IMR-90 (cell line): ENCODE measurements at regions not wholly inside any gene's neighbourhood (a gene's known extent, or its start where the extent isn't known, plus 50 kb on each side); places are given as distances from the start of the nearest gene placed in this dataset.

ENCODE experiments used
- ATAC-seq: fragments of 200-7000 bp; cut with Tn5 transposase; 2 replicates; pipeline ENCODE4 v1.9.1; 2020; ENCODE audit warnings: low read depth, mild to moderate bottlenecking, moderate library complexity
- BruUV-seq: library from RNA; stranded (reverse); fragments of 400-500 nt; replicated peaks from 2 replicates; lab custom pipeline; 2021; lab: Mats Ljungman, UMichigan
- CTCF ChIA-PET: fragments of 300-600 bp; formaldehyde crosslinking; extraction: SDS; loops from one replicate; lab custom pipeline; 2021; ENCODE audit warnings: antibody characterized with exemption; lab: Yijun Ruan, JAX
- POLR2A ChIA-PET: fragments of 300-600 bp; sonication (Branson Sonifier 250); formaldehyde crosslinking; loops from one replicate; lab custom pipeline; 2022; ENCODE audit warnings: antibody characterized with exemption; ENCODE audit not compliant: unreplicated experiment; lab: Charles Lee
- DNase-seq: peaks from one replicate; pipeline ENCODE4 v3.0.0; 2013
- H2AFZ ChIP-seq: replicated peaks from 2 replicates; pipeline ENCODE3; 2013; ENCODE audit warnings: low read length, mild to moderate bottlenecking; ENCODE audit not compliant: poor library complexity
- H2AK5ac ChIP-seq: 2 replicates; pipeline ENCODE4 v1.6.1; 2013; ENCODE audit warnings: low read depth, low read length, inconsistent platforms
- H2AK9ac ChIP-seq: replicated peaks from 2 replicates; pipeline ENCODE3; 2013; ENCODE audit warnings: mild to moderate bottlenecking, low read depth, low read length, moderate library complexity; ENCODE audit not compliant: poor library complexity
- H2BK120ac ChIP-seq: 2 replicates; pipeline ENCODE4 v1.6.1; 2013; ENCODE audit warnings: low read depth, low read length, inconsistent platforms
- H2BK15ac ChIP-seq: 3 replicates; pipeline ENCODE4 v1.6.1; 2013; ENCODE audit warnings: low read depth, low read length, inconsistent platforms
- H2BK20ac ChIP-seq: 2 replicates; pipeline ENCODE4 v1.6.1; 2013; ENCODE audit warnings: low read depth, mild to moderate bottlenecking, inconsistent platforms, low read length, moderate library complexity
- H2BK5ac ChIP-seq: 2 replicates; pipeline ENCODE4 v1.6.1; 2013; ENCODE audit warnings: mild to moderate bottlenecking, low read depth, low read length, inconsistent platforms; ENCODE audit not compliant: poor library complexity, severe bottlenecking
- H3K14ac ChIP-seq: replicated peaks from 2 replicates; pipeline ENCODE4 v1.6.1; 2013; ENCODE audit warnings: low read depth, low read length, inconsistent platforms
- H3K18ac ChIP-seq: 2 replicates; pipeline ENCODE4 v1.6.1; 2013; ENCODE audit warnings: low read depth, low read length, control low read depth
- H3K23ac ChIP-seq: 2 replicates; pipeline ENCODE4 v1.6.1; 2013; ENCODE audit warnings: low read depth, low read length, inconsistent platforms
- H3K27ac ChIP-seq: 2 replicates; pipeline ENCODE4 v1.5.1; 2013; ENCODE audit warnings: mild to moderate bottlenecking, control low read depth, low read length; ENCODE audit not compliant: insufficient read depth
- H3K27me3 ChIP-seq: 2 replicates; pipeline ENCODE4 v1.6.1; 2013; ENCODE audit warnings: low read length; ENCODE audit not compliant: control insufficient read depth, insufficient read depth
- H3K36me3 ChIP-seq: 2 replicates; pipeline ENCODE4 v1.6.1; 2013; ENCODE audit warnings: low read length, mixed read lengths; ENCODE audit not compliant: control insufficient read depth, insufficient read depth
- H3K4ac ChIP-seq: 2 replicates; pipeline ENCODE4 v1.6.1; 2013; ENCODE audit warnings: low read depth, low read length, inconsistent platforms
- H3K4me1 ChIP-seq: 2 replicates; pipeline ENCODE4 v1.6.1; 2013; ENCODE audit warnings: low read length, mixed read lengths; ENCODE audit not compliant: control insufficient read depth, insufficient read depth
- H3K4me2 ChIP-seq: 2 replicates; pipeline ENCODE4 v1.6.1; 2013; ENCODE audit warnings: low read depth, mild to moderate bottlenecking, control low read depth, low read length, moderate library complexity
- H3K4me3 ChIP-seq: 2 replicates; pipeline ENCODE4 v1.5.1; 2013; ENCODE audit warnings: low read depth, mild to moderate bottlenecking, control low read depth, low read length, moderate library complexity; ENCODE audit not compliant: insufficient read depth
- H3K56ac ChIP-seq: 2 replicates; pipeline ENCODE4 v1.6.1; 2013; ENCODE audit warnings: low read length, inconsistent platforms; ENCODE audit not compliant: insufficient read depth; ENCODE audit errors: extremely low read depth
- H3K79me1 ChIP-seq, 2 experiments: 2 replicates each; pipeline ENCODE4 v1.6.1; 2013; ENCODE audit warnings: low read length in 2 of 2, inconsistent platforms in 1 of 2, low read depth in 1 of 2
- H3K9ac ChIP-seq: 2 replicates; pipeline ENCODE4 v1.6.1; 2013; ENCODE audit warnings: low read depth, low read length, control low read depth
- H3K9me1 ChIP-seq: 2 replicates; pipeline ENCODE4 v1.6.1; 2013; ENCODE audit warnings: low read length, inconsistent platforms; ENCODE audit not compliant: insufficient read depth
- H3K9me3 ChIP-seq: 2 replicates; pipeline ENCODE4 v1.6.1; 2013; ENCODE audit warnings: low read length; ENCODE audit not compliant: control insufficient read depth, insufficient read depth
- H4K20me1 ChIP-seq: 2 replicates; pipeline ENCODE4 v1.6.1; 2013; ENCODE audit warnings: low read length, inconsistent platforms; ENCODE audit not compliant: insufficient read depth
- H4K5ac ChIP-seq: 2 replicates; pipeline ENCODE4 v1.6.1; 2013; ENCODE audit warnings: mild to moderate bottlenecking, low read depth, low read length, control low read depth
- H4K8ac ChIP-seq, 2 experiments: 2 replicates each; pipeline ENCODE4 v1.6.1; 2013; ENCODE audit warnings: low read depth in 2 of 2, low read length in 2 of 2, control low read depth in 1 of 2, inconsistent platforms in 1 of 2
- H4K91ac ChIP-seq: 2 replicates; pipeline ENCODE4 v1.6.1; 2013; ENCODE audit warnings: low read depth, low read length, inconsistent platforms; ENCODE audit not compliant: insufficient read depth
- BHLHE40 ChIP-seq: fragments of 150-350 bp; IDR thresholded peaks from 2 replicates; pipeline ENCODE4 v1.6.1; 2016; ENCODE audit warnings: mild to moderate bottlenecking, low read depth, low read length
- CEBPB ChIP-seq: IDR thresholded peaks from 2 replicates; pipeline ENCODE4 v1.6.1; 2012; ENCODE audit warnings: low read depth, low read length, improper control_type of control experiment
- CHD1 ChIP-seq: IDR thresholded peaks from 2 replicates; pipeline ENCODE4 v1.6.1; 2012; ENCODE audit warnings: low read depth, low read length, improper control_type of control experiment
- CTCF ChIP-seq: conservative IDR thresholded peaks from 2 replicates; pipeline ENCODE4 v1.5.1; 2012; ENCODE audit warnings: mild to moderate bottlenecking, low read depth, low read length, improper control_type of control experiment
- ELK1 ChIP-seq: fragments of 150-350 bp; IDR thresholded peaks from 2 replicates; pipeline ENCODE4 v1.6.1; 2016; ENCODE audit warnings: low read depth, mild to moderate bottlenecking, low read length, moderate library complexity, borderline replicate concordance
- FOS ChIP-seq: fragments of 150-350 bp; IDR thresholded peaks from 2 replicates; pipeline ENCODE4 v1.6.1; 2016; ENCODE audit warnings: low read depth, low read length
- MAFK ChIP-seq: IDR thresholded peaks from 2 replicates; pipeline ENCODE4 v1.6.1; 2012; ENCODE audit warnings: low read depth, low read length, improper control_type of control experiment
- MAZ ChIP-seq: IDR thresholded peaks from 2 replicates; pipeline ENCODE4 v1.6.1; 2012; ENCODE audit warnings: low read depth, mild to moderate bottlenecking, low read length, improper control_type of control experiment, moderate library complexity, borderline replicate concordance
- MXI1 ChIP-seq: IDR thresholded peaks from 2 replicates; pipeline ENCODE4 v1.6.1; 2012; ENCODE audit warnings: low read depth, mild to moderate bottlenecking, low read length, moderate library complexity, borderline replicate concordance
- NFE2L2 ChIP-seq: fragments of 150-350 bp; IDR thresholded peaks from 2 replicates; pipeline ENCODE4 v1.6.1; 2016; ENCODE audit warnings: low read depth, mild to moderate bottlenecking, low read length
- POLR2A ChIP-seq: IDR thresholded peaks from 2 replicates; pipeline ENCODE4 v1.6.1; 2012; ENCODE audit warnings: mild to moderate bottlenecking, low read depth, low read length
- RAD21 ChIP-seq: IDR thresholded peaks from 2 replicates; pipeline ENCODE4 v1.6.1; 2012; ENCODE audit warnings: low read length, improper control_type of control experiment
- RCOR1 ChIP-seq: IDR thresholded peaks from 2 replicates; pipeline ENCODE4 v1.6.1; 2012; ENCODE audit warnings: mild to moderate bottlenecking, low read length, improper control_type of control experiment; ENCODE audit not compliant: insufficient replicate concordance
- RFX5 ChIP-seq: IDR thresholded peaks from 2 replicates; pipeline ENCODE4 v1.8.0; 2012; ENCODE audit warnings: low read depth, mild to moderate bottlenecking, low read length, moderate library complexity
- SMC3 ChIP-seq: fragments of 150-350 bp; IDR thresholded peaks from 2 replicates; pipeline ENCODE4 v1.6.1; 2016; ENCODE audit warnings: low read depth, mild to moderate bottlenecking, antibody characterized with exemption, low read length, moderate library complexity
- USF2 ChIP-seq: fragments of 150-350 bp; IDR thresholded peaks from 2 replicates; pipeline ENCODE4 v1.6.1; 2017; ENCODE audit warnings: mild to moderate bottlenecking, antibody characterized with exemption, low read length, low read depth
- WGBS, 2 experiments: methylation state at CpG; one replicate each; pipeline versions ENCODE4 v1.1.5 to v1.1.7; 2013; ENCODE audit warnings: missing lambda C conversion rate in 2 of 2; ENCODE audit not compliant: insufficient read length in 1 of 2; ENCODE audit errors: extremely low coverage in 2 of 2; 5-methylcytosine and 5-hydroxymethylcytosine counted together
- dilution Hi-C: fragments of 300-500 bp; cut with HindIII; formaldehyde crosslinking; loops from one replicate; pipeline ENCODE4 v1.14.3; 2018; ENCODE audit warnings: low sequenced_read_pairs; ENCODE audit not compliant: unreplicated experiment
- in situ Hi-C: fragments of 300-500 bp; cut with MboI; formaldehyde crosslinking; loops from 3 replicates; pipeline ENCODE4 v1.14.3; 2019; ENCODE audit warnings: low sequenced_read_pairs, inconsistent platforms, mixed read lengths
- intact Hi-C: fragments of 100-400 bp; cut with micrococcal nuclease; formaldehyde crosslinking; loops from 2 replicates; pipeline ENCODE4 v1.10.0; 2022

- Histone ChIP-seq H3K4me1 (no peaks in the 10 kb centered on the region), H4K8ac (no peak overlapping the region), H3K9me1 (no peaks in the 10 kb centered on the region), H2BK15ac (no peak overlapping the region), H2BK120ac (no peak overlapping the region), H2BK20ac (no peak overlapping the region), H4K91ac (no peak overlapping the region), H3K56ac (no peak overlapping the region), H3K4me3 (no peak overlapping the region), H3K23ac (no peak overlapping the region), H3K27ac (no peak overlapping the region), H3K14ac (no peak overlapping the region), H4K20me1 (no peaks in the 10 kb centered on the region), H4K5ac (no peak overlapping the region), H2BK5ac (no peak overlapping the region), H3K27me3 (no peaks in the 10 kb centered on the region), H3K4me2 (no peak overlapping the region), H3K18ac (no peak overlapping the region), H3K4ac (no peak overlapping the region), H3K9me3 (no peaks in the 10 kb centered on the region), H2AK5ac (no peak overlapping the region), H3K36me3 (no peaks in the 10 kb centered on the region), H3K9ac (no peak overlapping the region), H3K79me1 (no peaks in the 10 kb centered on the region), H2AK9ac (no peak overlapping the region), H2AFZ (no peak overlapping the region)
- CTCF ChIA-PET: no interaction called here
- POLR2A ChIA-PET: no interaction called here
- BruUV-seq: no TSS peak
- ATAC-seq (no peak), DNase-seq (no peak)
- intact Hi-C loops (no loop called here), in situ Hi-C loops (no loop called here), dilution Hi-C loops (no loop called here)
- WGBS, 2 experiments: no CpG with 5 or more reads among the region's 1 CpG
- TF ChIP-seq MXI1 (no peak), CHD1 (no peak), SMC3 (no peak), POLR2A (no peak), RAD21 (no peak), CEBPB (no peak), FOS (no peak), RFX5 (no peak), MAFK (no peak), ELK1 (no peak), NFE2L2 (no peak), RCOR1 (no peak), CTCF (no peak), MAZ (no peak), BHLHE40 (no peak), USF2 (no peak)
Measured at GRCh38 chr3:102896851-102897621, 462.2 kb downstream of the ZPLD1 start.
